HCT116 (cell line): ENCODE measurements at regions not wholly inside any gene's neighbourhood (a gene's known extent, or its start where the extent isn't known, plus 50 kb on each side); places are given as distances from the start of the nearest gene placed in this dataset.

Source experiments
- CTCF ChIP-seq, 3 experiments: fragments of 200-600 bp in 1 of 3; sonication (generic) in 1 of 3; IDR thresholded peaks in 2 of 3; conservative IDR thresholded peaks in 1 of 3; 2 replicates each; pipeline ENCODE4 v1.5.1; 2012 to 2017; ENCODE audit warnings: low read depth in 2 of 3, low read length in 2 of 3, antibody characterized with exemption in 1 of 3, borderline replicate concordance in 1 of 3, control low read depth in 1 of 3, mild to moderate bottlenecking in 1 of 3, mixed read lengths in 1 of 3, mixed run types in 1 of 3, moderate library complexity in 1 of 3; ENCODE audit not compliant: insufficient read depth in 1 of 3
- EZH2 ChIP-seq: fragments of 200-600 bp; sonication (generic); IDR thresholded peaks from 2 replicates; pipeline ENCODE4 v1.6.1; 2017; ENCODE audit warnings: antibody characterized with exemption, mixed run types
- MAX ChIP-seq: IDR thresholded peaks from 2 replicates; pipeline ENCODE4 v1.6.1; 2012
- POLR2A ChIP-seq: IDR thresholded peaks from 2 replicates; pipeline ENCODE4 v1.7.0; 2011; ENCODE audit warnings: borderline replicate concordance; ENCODE audit not compliant: insufficient read depth, insufficient read length; ENCODE audit errors: extremely low read depth

- TF ChIP-seq MAX (no peak; the same call in 1 of the 2 replicates), CTCF (IDR thresholded peaks at IDR 0.05 in 2 of 3, conservative IDR thresholded peaks at IDR 0.05 in 1 of 3; ENCODE audit: borderline replicate concordance in 1 of 3, insufficient read depth in 1 of 3, low read depth in 2 of 3, low read length in 2 of 3) (no peak), POLR2A (no peak), EZH2 (no peak)
These were observed 395.9 kb downstream of the KCNRG start for GRCh38 chr13:50410921-50411746.
